Cardiac fibroblast (primary cell): ENCODE measurements at regions not wholly inside any gene's neighbourhood (a gene's known extent, or its start where the extent isn't known, plus 50 kb on each side); places are given as distances from the start of the nearest gene placed in this dataset.

ENCODE experiments used
- DNase-seq, 2 donors: peaks; one replicate each; pipeline versions ENCODE4 v3.0.0 to v3.0.0-alpha.2; 2010; ENCODE audit warnings: low read depth in 2 of 2
- H3K4me3 ChIP-seq, 2 donors: replicated peaks in 1 of 2; 1 replicate in 1 of 2; 2 replicates in 1 of 2; pipeline ENCODE4 v1.5.1; 2011; ENCODE audit warnings: low read depth in 2 of 2, low read length in 2 of 2, mild to moderate bottlenecking in 2 of 2, moderate library complexity in 1 of 2
- TF ChIP-seq, protein P1 (sequence below): IDR thresholded peaks from one replicate; pipeline ENCODE4 v1.5.1; 2011; ENCODE audit warnings: low read depth, mild to moderate bottlenecking, low read length, inconsistent platforms

DNA sequence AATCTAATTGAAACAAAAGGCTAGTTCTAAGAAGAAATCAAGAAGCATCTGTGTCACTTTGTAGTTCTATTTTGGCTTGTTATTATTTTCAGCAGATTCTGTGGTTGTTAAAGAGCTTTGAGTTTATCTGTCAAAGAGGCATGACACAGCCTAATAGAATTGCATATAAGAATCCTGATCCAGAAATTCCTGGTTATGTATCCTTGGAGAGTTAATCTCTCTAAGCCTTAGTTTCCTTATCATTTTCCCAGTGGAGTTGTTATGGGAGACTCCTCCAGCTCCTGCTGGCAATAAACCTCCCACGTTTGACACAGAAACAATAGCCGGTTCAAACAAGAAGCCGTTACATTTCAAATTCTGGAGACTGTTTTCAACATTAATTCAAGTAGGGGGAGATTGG lies 288.3 kb downstream of the SDHAF3 start:
- DNase-seq: peak in 1 of 2 donors; percentile 4
- TF ChIP-seq, protein P1, sequence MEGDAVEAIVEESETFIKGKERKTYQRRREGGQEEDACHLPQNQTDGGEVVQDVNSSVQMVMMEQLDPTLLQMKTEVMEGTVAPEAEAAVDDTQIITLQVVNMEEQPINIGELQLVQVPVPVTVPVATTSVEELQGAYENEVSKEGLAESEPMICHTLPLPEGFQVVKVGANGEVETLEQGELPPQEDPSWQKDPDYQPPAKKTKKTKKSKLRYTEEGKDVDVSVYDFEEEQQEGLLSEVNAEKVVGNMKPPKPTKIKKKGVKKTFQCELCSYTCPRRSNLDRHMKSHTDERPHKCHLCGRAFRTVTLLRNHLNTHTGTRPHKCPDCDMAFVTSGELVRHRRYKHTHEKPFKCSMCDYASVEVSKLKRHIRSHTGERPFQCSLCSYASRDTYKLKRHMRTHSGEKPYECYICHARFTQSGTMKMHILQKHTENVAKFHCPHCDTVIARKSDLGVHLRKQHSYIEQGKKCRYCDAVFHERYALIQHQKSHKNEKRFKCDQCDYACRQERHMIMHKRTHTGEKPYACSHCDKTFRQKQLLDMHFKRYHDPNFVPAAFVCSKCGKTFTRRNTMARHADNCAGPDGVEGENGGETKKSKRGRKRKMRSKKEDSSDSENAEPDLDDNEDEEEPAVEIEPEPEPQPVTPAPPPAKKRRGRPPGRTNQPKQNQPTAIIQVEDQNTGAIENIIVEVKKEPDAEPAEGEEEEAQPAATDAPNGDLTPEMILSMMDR: no peak

DNA sequence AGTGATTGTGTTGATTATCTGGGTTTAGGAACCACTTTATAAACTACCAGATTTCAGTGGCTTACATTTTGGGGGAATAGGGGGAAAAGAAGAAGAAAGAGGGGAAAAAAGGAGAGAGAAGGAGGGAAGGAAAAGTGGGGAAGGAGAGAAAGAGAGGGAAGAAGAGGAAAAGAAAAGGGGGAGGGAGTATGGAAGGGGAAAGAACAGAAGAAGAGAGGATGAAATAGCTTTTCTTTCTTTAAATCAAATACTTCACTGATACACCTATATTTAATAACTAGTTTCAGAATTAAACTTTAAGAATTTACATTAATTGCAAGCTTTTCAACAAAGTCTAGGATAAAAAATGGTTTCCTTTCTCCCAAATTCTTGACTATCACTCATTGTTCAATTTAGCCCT lies 289.6 kb downstream of the SDHAF3 start:
- H3K4me3 ChIP-seq: no peak overlapping the region
- TF ChIP-seq, protein P1: no peak
- no peak for DNase-seq

More for the DNA sequence above, 288.3 kb downstream of the SDHAF3 start:
- no peak overlapping the region for H3K4me3 ChIP-seq

DNA sequence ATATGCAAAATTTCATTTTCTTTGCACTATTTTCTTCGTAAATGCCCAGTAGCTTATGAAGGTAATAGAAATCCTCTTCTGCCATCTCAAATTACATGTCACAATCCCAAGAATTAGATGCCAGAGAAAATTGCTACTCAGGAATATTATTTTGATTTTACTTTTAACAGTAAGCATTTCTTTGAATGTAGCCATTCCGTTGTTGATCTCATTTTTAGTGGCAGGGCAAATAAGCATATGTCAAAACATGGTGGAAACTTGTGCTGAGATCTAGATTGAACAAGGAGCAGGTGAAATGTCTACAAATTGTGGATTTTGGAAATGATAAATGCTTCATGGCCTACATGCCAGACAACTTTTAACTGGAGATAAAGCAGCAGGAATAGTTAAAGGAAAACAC lies 291.8 kb downstream of the SDHAF3 start:
- DNase-seq: no peak
- no peak overlapping the region for H3K4me3 ChIP-seq
- TF ChIP-seq, protein P1: no peak

DNA sequence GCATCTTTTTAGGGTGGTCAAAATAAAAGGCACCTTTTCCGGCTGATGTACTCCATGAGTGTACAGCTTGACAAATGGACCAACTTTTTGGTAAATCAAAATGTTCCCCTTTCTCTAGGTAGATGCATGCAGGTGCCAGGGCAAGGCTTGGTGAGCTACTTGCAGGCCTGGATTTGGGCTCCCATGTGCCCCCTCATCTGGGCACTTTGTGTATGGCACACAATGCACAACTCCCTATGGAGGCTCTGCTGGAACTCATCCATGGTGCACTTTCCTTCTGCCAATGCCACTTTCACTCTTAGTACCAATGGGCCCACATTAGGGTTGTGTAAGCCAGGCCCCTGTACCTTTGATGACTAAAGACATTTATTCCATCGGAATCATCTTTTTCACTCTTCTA lies 300.8 kb downstream of the SDHAF3 start:
- no peak for DNase-seq
- H3K4me3 ChIP-seq: no peak overlapping the region
- TF ChIP-seq, protein P1: no peak

DNA sequence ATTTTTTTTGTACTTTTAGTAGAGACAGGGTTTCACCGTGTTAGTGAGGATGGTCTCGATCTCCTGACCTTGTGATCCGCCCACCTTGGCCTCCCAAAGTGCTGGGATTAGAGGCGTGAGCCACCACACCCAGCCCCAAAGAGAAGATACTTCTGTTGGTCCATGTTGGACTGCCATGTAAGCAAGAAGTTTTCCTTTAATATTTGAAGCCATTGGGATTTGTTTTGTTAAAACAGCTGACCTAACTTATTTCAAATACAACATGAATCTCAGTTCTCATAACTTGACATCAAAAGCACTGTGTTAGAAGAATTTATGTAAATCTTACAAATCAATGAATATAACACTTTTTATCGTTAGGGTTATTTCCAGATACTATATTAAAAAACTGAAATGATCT lies 302.4 kb downstream of the SDHAF3 start:
- DNase-seq: no peak
- TF ChIP-seq, protein P1: no peak
- H3K4me3 ChIP-seq: no peak overlapping the region

DNA sequence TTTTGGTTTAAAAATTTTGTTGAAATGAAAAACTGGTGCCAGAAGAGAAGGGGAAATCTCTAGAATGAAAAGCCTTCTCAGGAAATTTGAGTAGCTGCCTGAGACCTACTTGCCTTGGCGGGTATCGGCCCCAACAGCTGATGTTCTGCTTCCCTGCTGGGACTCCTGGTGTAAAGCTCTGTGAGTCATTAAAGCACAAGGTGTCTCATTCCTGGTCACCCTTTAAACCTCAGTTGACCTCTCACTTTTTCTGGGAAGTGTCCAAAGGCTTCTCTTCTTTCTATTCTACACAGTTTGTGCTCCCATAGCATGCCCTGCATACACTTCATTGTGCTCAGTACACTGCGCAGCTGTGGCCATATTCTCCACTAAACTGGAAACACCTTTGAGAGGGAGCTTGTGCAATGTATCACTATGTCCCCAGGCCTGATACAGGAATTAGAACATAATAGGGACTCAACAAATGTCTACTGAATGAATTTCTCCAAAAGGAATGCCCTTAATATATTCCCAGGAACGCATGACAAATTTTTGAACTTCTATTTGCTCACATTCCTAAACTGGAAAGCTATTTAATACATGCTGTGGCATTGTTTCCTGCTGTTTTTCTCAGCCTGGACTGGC lies 303.9 kb downstream of the SDHAF3 start:
- H3K4me3 ChIP-seq: no peak overlapping the region
- DNase-seq: no peak
- TF ChIP-seq, protein P1: no peak

DNA sequence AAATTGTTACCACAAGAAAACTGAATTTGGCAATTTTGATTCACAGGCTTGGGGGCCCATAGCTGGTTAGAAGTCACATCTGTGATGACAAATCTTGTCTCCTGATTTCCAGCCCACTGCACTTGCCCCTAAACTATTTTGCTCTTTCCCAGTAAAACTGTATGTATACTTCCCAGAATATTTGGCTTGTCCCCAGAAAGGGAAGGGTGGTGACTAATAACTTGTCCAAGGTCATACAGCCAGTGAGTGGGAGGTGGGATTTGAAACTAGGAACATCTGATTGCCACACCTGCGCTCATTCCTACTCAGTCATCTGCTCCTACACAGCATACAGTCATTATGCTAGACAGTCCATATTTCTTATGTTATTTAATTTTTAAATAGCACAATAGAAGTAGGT lies 304.5 kb downstream of the SDHAF3 start:
- TF ChIP-seq, protein P1: no peak
- no peak for DNase-seq
- no peak overlapping the region for H3K4me3 ChIP-seq
